Suprapubic skin (tissue), 4 donors: ENCODE measurements at regions not wholly inside any gene's neighbourhood (a gene's known extent, or its start where the extent isn't known, plus 50 kb on each side); places are given as distances from the start of the nearest gene placed in this dataset.

ENCODE experiments used
- DNase-seq, 2 donors: peaks; one replicate each; pipeline ENCODE4 v3.0.0-alpha.2; 2019; ENCODE audit warnings: low spot score in 2 of 2
- H3K27ac ChIP-seq: fragments of 200-600 bp; sonication (generic); one replicate; pipeline ENCODE4 v1.5.1; 2019
- H3K27me3 ChIP-seq: fragments of 200-600 bp; sonication (generic); one replicate; pipeline ENCODE4 v1.5.1; 2019
- H3K36me3 ChIP-seq: fragments of 200-600 bp; sonication (generic); one replicate; pipeline ENCODE4 v1.5.1; 2019
- H3K4me1 ChIP-seq: fragments of 200-600 bp; sonication (generic); one replicate; pipeline ENCODE4 v1.5.1; 2019
- H3K4me3 ChIP-seq: fragments of 200-600 bp; sonication (generic); one replicate; pipeline ENCODE4 v1.5.1; 2019; ENCODE audit warnings: mild to moderate bottlenecking
- H3K9me3 ChIP-seq: fragments of 200-600 bp; sonication (generic); one replicate; pipeline ENCODE4 v1.5.1; 2019
- CTCF ChIP-seq, 2 donors: fragments of 200-600 bp in 1 of 2; fragments of 450-650 bp in 1 of 2; sonication (generic) in 1 of 2; IDR thresholded peaks; one replicate each; pipeline ENCODE4 v1.5.1; 2016 to 2019; ENCODE audit warnings: antibody characterized with exemption in 2 of 2, mild to moderate bottlenecking in 1 of 2, moderate library complexity in 1 of 2
- EP300 ChIP-seq: sonication (generic); formaldehyde crosslinking; IDR thresholded peaks from one replicate; pipeline ENCODE4 v1.6.1; 2017; ENCODE audit warnings: antibody characterized with exemption
- POLR2A ChIP-seq, 2 donors: fragments of 450-650 bp; IDR thresholded peaks; one replicate each; pipeline ENCODE4 v1.6.1; 2017; ENCODE audit warnings: antibody characterized with exemption in 2 of 2, mild to moderate bottlenecking in 2 of 2, moderate library complexity in 2 of 2
- POLR2AphosphoS5 ChIP-seq, 3 donors: sonication (generic); formaldehyde crosslinking; IDR thresholded peaks; one replicate each; pipeline ENCODE4 v1.6.1; 2017; ENCODE audit warnings: antibody characterized with exemption in 3 of 3
- WGBS: methylation state at CpG from one replicate; pipeline ENCODE4 v1.1.5; 2018; 5-methylcytosine and 5-hydroxymethylcytosine counted together

GRCh38 chr11:87819151-87819550, 356.1 kb downstream of the RAB38 start:
- DNase-seq: no peak
- WGBS: 0% methylated on average over 1 of the region's 1 CpG
- H3K27me3 ChIP-seq: no peaks in the 10 kb centered on the region
- H3K27ac ChIP-seq: no peak overlapping the region
- H3K9me3 ChIP-seq: no peaks in the 10 kb centered on the region
- H3K4me1 ChIP-seq: peaks cover 5% of the 10 kb centered on the region
- no peak for TF ChIP-seq CTCF (IDR thresholded peaks at IDR 0.05)
- no peak for TF ChIP-seq POLR2AphosphoS5 (IDR thresholded peaks at IDR 0.05)
- no peak for TF ChIP-seq POLR2A (IDR thresholded peaks at IDR 0.05)
- TF ChIP-seq EP300: no peak
- H3K36me3 ChIP-seq: no peaks in the 10 kb centered on the region
- H3K4me3 ChIP-seq: no peak overlapping the region

- no peaks in the 10 kb centered on the region for H3K27me3 ChIP-seq
- no peaks in the 10 kb centered on the region for H3K4me1 ChIP-seq
- H3K36me3 ChIP-seq: no peaks in the 10 kb centered on the region
- no peak for DNase-seq
- no peak overlapping the region for H3K4me3 ChIP-seq
- TF ChIP-seq EP300 (no peak), POLR2A (IDR thresholded peaks at IDR 0.05) (no peak), POLR2AphosphoS5 (IDR thresholded peaks at IDR 0.05) (no peak), CTCF (IDR thresholded peaks at IDR 0.05) (no peak)
- H3K9me3 ChIP-seq: no peaks in the 10 kb centered on the region
- 77% methylated on average over 10 of the region's 10 CpGs for WGBS
- no peak overlapping the region for H3K27ac ChIP-seq
Observed at GRCh38 chr11:87812571-87813365, 362.5 kb downstream of the RAB38 start.

- Histone ChIP-seq H3K27ac (no peak overlapping the region), H3K9me3 (no peaks in the 10 kb centered on the region), H3K36me3 (no peaks in the 10 kb centered on the region), H3K27me3 (no peaks in the 10 kb centered on the region), H3K4me1 (no peaks in the 10 kb centered on the region), H3K4me3 (no peak overlapping the region)
- WGBS: 91% methylated on average over 4 of the region's 4 CpGs
- DNase-seq: no peak
- no peak for TF ChIP-seq CTCF (IDR thresholded peaks at IDR 0.05)
- no peak for TF ChIP-seq EP300
- no peak for TF ChIP-seq POLR2AphosphoS5 (IDR thresholded peaks at IDR 0.05)
- no peak for TF ChIP-seq POLR2A (IDR thresholded peaks at IDR 0.05)
Observed at GRCh38 chr11:87810486-87810885, 364.8 kb downstream of the RAB38 start.

GRCh38 chr11:87809256-87809655, 366.0 kb downstream of the RAB38 start:
- DNase-seq: no peak
- H3K9me3 ChIP-seq: no peaks in the 10 kb centered on the region
- WGBS: 46% methylated on average over 2 of the region's 2 CpGs
- H3K27ac ChIP-seq: no peak overlapping the region
- no peaks in the 10 kb centered on the region for H3K4me1 ChIP-seq
- no peaks in the 10 kb centered on the region for H3K27me3 ChIP-seq
- H3K36me3 ChIP-seq: no peaks in the 10 kb centered on the region
- no peak overlapping the region for H3K4me3 ChIP-seq
- no peak for TF ChIP-seq CTCF (IDR thresholded peaks at IDR 0.05)

GRCh38 chr11:87804176-87804575, 371.1 kb downstream of the RAB38 start:
- no peaks in the 10 kb centered on the region for H3K27me3 ChIP-seq
- no peaks in the 10 kb centered on the region for H3K4me1 ChIP-seq
- H3K4me3 ChIP-seq: no peak overlapping the region
- TF ChIP-seq POLR2AphosphoS5 (IDR thresholded peaks at IDR 0.05) (no peak), CTCF (IDR thresholded peaks at IDR 0.05) (no peak), EP300 (no peak), POLR2A (IDR thresholded peaks at IDR 0.05) (no peak)
- no peaks in the 10 kb centered on the region for H3K36me3 ChIP-seq
- H3K27ac ChIP-seq: no peak overlapping the region
- H3K9me3 ChIP-seq: no peaks in the 10 kb centered on the region
- no peak for DNase-seq
